NCI-H1436 treated with DMSO at 0.1 percent for 48 hours (cell line): ENCODE measurements at regions not wholly inside any gene's neighbourhood (a gene's known extent, or its start where the extent isn't known, plus 50 kb on each side); places are given as distances from the start of the nearest gene placed in this dataset.

Source experiments
- DNase-seq: peaks from one replicate; lab custom pipeline; 2025; lab: John Stamatoyannopoulos, UW

- no peak for DNase-seq
These were observed 90.4 kb upstream of the CDH11 start for GRCh38 chr16:65212240-65212639.

- no peak for DNase-seq
These were observed 80.6 kb upstream of the CDH11 start for GRCh38 chr16:65202461-65202860.

- no peak for DNase-seq
These were observed 79.6 kb upstream of the CDH11 start for GRCh38 chr16:65201511-65201910.

- no peak for DNase-seq
These were observed 79.0 kb upstream of the CDH11 start for GRCh38 chr16:65200857-65201256.

GRCh38 chr16:65200156-65200773 lies 78.4 kb upstream of the CDH11 start:
- no peak for DNase-seq

GRCh38 chr16:65196420-65197075 lies 74.7 kb upstream of the CDH11 start:
- no peak for DNase-seq

- DNase-seq: no peak
These were observed 74.1 kb upstream of the CDH11 start for GRCh38 chr16:65195998-65196397.

- no peak for DNase-seq
These were observed 63.4 kb upstream of the CDH11 start for GRCh38 chr16:65185241-65185778.

- DNase-seq: no peak
These were observed 59.3 kb upstream of the CDH11 start for GRCh38 chr16:65181071-65181561.

- no peak for DNase-seq
These were observed 56.3 kb upstream of the CDH11 start for GRCh38 chr16:65178151-65178550.

GRCh38 chr16:65176603-65177002 lies 54.7 kb upstream of the CDH11 start:
- DNase-seq: no peak

GRCh38 chr16:65172356-65172755 lies 50.5 kb upstream of the CDH11 start:
- no peak for DNase-seq
